Prostate gland (tissue), 2 donors: ENCODE measurements at regions not wholly inside any gene's neighbourhood (a gene's known extent, or its start where the extent isn't known, plus 50 kb on each side); places are given as distances from the start of the nearest gene placed in this dataset.

ENCODE experiments used
- DNase-seq: peaks from one replicate; pipeline ENCODE4 v3.0.0-alpha.2; 2019; ENCODE audit warnings: low spot score
- H3K27ac ChIP-seq, 2 donors: fragments of 200-600 bp; sonication (generic); 2 replicates each; pipeline ENCODE4 v1.5.1; 2017 to 2019
- H3K27me3 ChIP-seq: fragments of 200-600 bp; sonication (generic); replicated peaks from 2 replicates; pipeline ENCODE4 v1.5.1; 2019; ENCODE audit not compliant: insufficient read depth
- H3K36me3 ChIP-seq, 2 donors: fragments of 200-600 bp; sonication (generic); 1 replicate in 1 of 2; 2 replicates in 1 of 2; pipeline versions ENCODE4 v1.5.1 to v1.8.1; 2017 to 2019
- H3K4me1 ChIP-seq: fragments of 200-600 bp; sonication (generic); replicated peaks from 2 replicates; pipeline ENCODE4 v1.5.1; 2019
- H3K4me3 ChIP-seq, 2 donors: fragments of 200-600 bp; sonication (generic); 2 replicates each; pipeline ENCODE4 v1.5.1; 2017 to 2019
- H3K9me3 ChIP-seq: fragments of 200-600 bp; sonication (generic); 2 replicates; pipeline ENCODE4 v1.5.1; 2017
- CTCF ChIP-seq, 4 experiments: fragments of 200-600 bp in 2 of 4; fragments of 450-650 bp in 2 of 4; sonication (generic) in 2 of 4; IDR thresholded peaks; 1 replicate in 3 of 4; 2 replicates in 1 of 4; pipeline ENCODE4 v1.5.1; 2016 to 2019; ENCODE audit warnings: antibody characterized with exemption in 4 of 4, mild to moderate bottlenecking in 2 of 4, moderate library complexity in 2 of 4
- POLR2A ChIP-seq: fragments of 450-650 bp; IDR thresholded peaks from one replicate; pipeline ENCODE4 v1.6.1; 2016; ENCODE audit warnings: antibody characterized with exemption, mild to moderate bottlenecking
- POLR2AphosphoS5 ChIP-seq: sonication (generic); formaldehyde crosslinking; IDR thresholded peaks from one replicate; pipeline ENCODE4 v1.6.1; 2017; ENCODE audit warnings: antibody characterized with exemption
- WGBS: methylation state at CpG from one replicate; pipeline ENCODE4 v1.1.5; 2018; 5-methylcytosine and 5-hydroxymethylcytosine counted together
- intact Hi-C: fragments of 100-400 bp; cut with DNase I; formaldehyde crosslinking; loops from one replicate; pipeline ENCODE4 v1.14.2; 2022

GRCh38 chr7:148480479-148481146 is 110.0 kb upstream of the C7orf33 start:
- TF ChIP-seq POLR2AphosphoS5 (no peak), CTCF (IDR thresholded peaks at IDR 0.05) (no peak), POLR2A (no peak)
- intact Hi-C loops, result no loop called here
- Histone ChIP-seq H3K27ac (no peak overlapping the region), H3K36me3 (no peaks in the 10 kb centered on the region), H3K4me1 (no peaks in the 10 kb centered on the region), H3K27me3 (no peaks in the 10 kb centered on the region), H3K4me3 (no peak overlapping the region), H3K9me3 (no peaks in the 10 kb centered on the region)
- WGBS, result 86% methylated on average over 5 of the region's 5 CpGs
- DNase-seq, result no peak

GRCh38 chr7:148481147-148481526 is 109.4 kb upstream of the C7orf33 start:
- no peak overlapping the region for H3K4me3 ChIP-seq
- intact Hi-C loops, result no loop called here
- DNase-seq, result no peak
- no peaks in the 10 kb centered on the region for H3K9me3 ChIP-seq
- no peak for TF ChIP-seq CTCF (IDR thresholded peaks at IDR 0.05)
- no peak for TF ChIP-seq POLR2AphosphoS5
- TF ChIP-seq POLR2A, result no peak
- no peaks in the 10 kb centered on the region for H3K4me1 ChIP-seq
- no peak overlapping the region for H3K27ac ChIP-seq
- WGBS, result 78% methylated on average over 3 of the region's 3 CpGs
- no peaks in the 10 kb centered on the region for H3K27me3 ChIP-seq
- no peaks in the 10 kb centered on the region for H3K36me3 ChIP-seq

- H3K9me3 ChIP-seq, result no peaks in the 10 kb centered on the region
- H3K4me3 ChIP-seq, result no peak overlapping the region
These were observed 108.5 kb upstream of the C7orf33 start for GRCh38 chr7:148481971-148482626.

GRCh38 chr7:148483515-148484308 is 106.9 kb upstream of the C7orf33 start:
- intact Hi-C loops, result no loop called here
- no peak for TF ChIP-seq CTCF (IDR thresholded peaks at IDR 0.05)
- no peak for TF ChIP-seq POLR2A
- TF ChIP-seq POLR2AphosphoS5, result no peak
- Histone ChIP-seq H3K27ac (no peak overlapping the region), H3K4me1 (no peaks in the 10 kb centered on the region), H3K4me3 (no peak overlapping the region), H3K9me3 (no peaks in the 10 kb centered on the region), H3K27me3 (no peaks in the 10 kb centered on the region), H3K36me3 (no peaks in the 10 kb centered on the region)
- DNase-seq, result no peak
- 84% methylated on average over 17 of the region's 17 CpGs for WGBS

More at GRCh38 chr7:148481971-148482626, 108.5 kb upstream of the C7orf33 start:
- DNase-seq, result no peak
- intact Hi-C loops, result no loop called here
- no peaks in the 10 kb centered on the region for H3K27me3 ChIP-seq
- TF ChIP-seq POLR2A (no peak), CTCF (IDR thresholded peaks at IDR 0.05) (no peak), POLR2AphosphoS5 (no peak)
- WGBS, result 60% methylated on average over 19 of the region's 19 CpGs
- no peaks in the 10 kb centered on the region for H3K36me3 ChIP-seq
- no peak overlapping the region for H3K27ac ChIP-seq
- no peaks in the 10 kb centered on the region for H3K4me1 ChIP-seq
